ENCODE measurements at regions not wholly inside any gene's neighbourhood (a gene's known extent, or its start where the extent isn't known, plus 50 kb on each side); places are given as distances from the start of the nearest gene placed in this dataset.
"Not testable (repeated sequence)": the region's sequence is repeated elsewhere in the genome, so short reads cannot be mapped to it uniquely, and the experiment has no call there.

DNA sequence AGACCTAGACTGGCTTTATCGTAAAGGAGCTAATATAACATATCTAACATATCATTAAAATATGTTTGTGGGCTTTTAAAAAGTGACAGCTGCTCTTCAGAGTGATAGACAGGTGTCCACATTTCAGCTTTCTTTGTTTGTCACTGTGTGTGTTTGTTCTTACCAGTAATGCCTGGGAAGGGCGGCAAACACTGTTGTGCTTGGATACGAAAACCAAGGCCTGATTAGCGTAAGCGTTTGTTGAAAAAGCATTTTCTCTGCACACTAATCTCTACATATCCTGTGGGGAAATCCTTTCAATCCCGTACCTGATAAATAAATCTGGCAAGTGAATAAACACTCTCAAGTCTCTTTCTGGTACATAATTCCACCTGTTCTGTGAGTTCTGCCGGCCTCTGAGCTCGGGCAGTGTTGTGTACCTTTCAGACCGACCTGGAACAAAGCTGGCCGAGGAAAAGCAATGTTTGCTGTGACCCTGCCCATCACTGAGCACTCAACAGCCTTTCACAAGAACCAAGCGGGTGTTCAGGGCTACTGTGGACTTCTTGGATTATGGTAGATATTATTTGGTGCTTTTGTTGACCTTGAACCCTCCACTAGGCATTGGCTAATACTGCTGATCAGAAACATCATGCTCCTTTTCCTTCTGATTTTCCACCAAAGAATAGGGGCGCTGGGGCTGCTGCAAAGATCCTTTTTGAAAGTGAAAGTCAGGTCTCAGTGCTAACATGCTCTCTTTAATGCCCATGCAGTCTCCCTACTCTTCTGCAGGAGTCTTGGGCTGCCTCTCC lies 100.4 kb downstream of the CD83 start:
- no peak for DNase-seq

DNA sequence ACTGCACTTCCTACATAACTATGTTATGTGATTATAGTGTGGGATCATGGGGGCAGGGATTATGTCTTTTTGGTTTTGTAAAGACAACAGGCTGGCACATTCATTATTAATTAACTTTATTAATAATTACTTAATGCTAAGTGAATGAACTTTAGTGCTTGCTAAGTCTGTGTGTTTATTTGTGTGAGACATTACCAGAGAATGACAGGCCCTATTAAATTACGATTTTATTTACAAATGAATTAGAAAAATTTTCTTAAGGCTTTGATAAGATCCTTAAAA lies 100.9 kb downstream of the CD83 start:
- no peak for DNase-seq

DNA sequence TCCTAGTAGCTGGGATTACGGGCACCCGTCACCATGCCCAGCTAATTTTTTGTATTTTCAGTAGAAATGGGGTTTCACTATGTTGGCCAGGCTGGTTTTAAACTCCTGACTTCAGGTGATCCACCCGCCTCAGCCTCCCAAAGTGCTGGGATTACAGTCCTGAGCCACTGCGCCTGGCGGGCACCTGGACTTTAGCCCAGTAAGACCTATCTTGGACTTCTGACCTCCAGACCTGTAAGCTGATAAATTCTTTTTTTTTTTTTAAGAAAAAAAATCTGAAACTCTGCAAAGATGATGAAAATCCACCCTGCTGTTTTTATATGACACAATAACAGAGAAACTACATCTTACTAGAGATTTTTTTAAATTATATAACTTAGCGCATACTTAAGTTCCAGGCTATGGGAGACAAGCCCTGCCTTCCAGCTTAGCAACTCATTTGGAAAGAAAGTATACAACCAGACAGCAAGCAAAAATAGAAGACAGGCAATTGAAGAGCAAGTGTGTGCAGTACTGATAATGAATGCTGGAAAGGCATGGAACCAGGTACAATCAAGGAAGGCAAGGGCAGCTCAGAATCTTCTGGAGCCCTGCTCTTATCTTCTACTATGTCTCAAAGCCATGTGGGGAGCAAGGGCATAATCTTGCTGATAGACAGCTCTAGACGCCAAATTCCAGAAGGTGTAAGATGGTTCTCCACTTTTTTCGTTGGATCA lies 104.2 kb downstream of the CD83 start:
- DNase-seq: no peak

DNA sequence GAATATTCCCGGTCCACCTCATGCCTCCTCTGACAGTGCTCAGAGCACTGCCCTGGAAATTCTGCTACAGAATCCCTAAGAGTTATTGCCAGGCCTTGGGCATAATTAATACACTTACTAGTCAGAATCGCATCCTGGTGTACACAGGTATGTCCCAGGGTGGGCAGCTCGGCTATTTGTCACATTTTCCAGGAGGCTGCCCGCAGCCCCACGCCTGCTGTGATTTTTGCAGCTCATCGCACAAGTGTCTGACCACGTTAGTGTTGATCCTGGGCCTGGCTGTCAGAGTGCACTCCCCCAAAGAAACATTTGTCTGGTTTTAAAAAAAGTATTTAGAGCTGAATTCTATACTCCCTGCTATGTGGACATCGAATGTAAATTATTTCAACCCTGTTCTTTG lies 105.4 kb downstream of the CD83 start:
- no peak for DNase-seq

DNA sequence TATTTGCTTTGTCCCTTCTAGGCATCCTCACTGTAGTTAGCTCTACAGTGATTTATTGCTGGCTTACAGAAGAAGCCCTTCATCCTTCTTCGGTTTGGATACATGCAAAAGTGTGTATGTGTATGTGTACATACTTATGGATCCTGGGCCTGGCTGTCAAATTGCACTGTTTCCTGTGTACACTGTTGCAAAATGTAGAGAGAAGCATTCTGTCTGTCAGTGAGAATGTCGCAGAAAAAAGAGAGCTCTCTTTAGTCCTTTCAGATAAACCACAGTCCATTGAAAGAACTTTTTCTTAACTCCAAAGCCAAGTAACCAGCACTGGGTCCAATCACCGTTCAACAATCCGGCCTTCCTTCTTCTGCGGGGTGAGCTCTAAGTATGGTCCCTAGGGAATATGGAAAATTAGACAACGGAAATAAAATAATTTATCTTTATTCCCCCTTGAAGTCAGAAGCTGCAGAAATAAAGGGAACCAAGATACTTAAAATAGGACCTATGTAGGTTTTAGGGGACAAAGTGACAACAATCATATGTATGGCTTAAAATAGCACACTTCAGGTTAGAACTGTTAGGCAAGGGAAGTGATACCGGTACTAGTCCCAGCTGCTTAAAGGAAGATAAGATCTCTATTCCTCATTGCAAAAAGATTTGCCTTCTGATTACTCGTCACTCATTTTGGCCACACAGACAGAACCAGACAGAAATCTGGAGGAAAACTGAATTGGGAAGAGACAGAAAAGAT lies 107.0 kb downstream of the CD83 start:
- DNase-seq: no peak

DNA sequence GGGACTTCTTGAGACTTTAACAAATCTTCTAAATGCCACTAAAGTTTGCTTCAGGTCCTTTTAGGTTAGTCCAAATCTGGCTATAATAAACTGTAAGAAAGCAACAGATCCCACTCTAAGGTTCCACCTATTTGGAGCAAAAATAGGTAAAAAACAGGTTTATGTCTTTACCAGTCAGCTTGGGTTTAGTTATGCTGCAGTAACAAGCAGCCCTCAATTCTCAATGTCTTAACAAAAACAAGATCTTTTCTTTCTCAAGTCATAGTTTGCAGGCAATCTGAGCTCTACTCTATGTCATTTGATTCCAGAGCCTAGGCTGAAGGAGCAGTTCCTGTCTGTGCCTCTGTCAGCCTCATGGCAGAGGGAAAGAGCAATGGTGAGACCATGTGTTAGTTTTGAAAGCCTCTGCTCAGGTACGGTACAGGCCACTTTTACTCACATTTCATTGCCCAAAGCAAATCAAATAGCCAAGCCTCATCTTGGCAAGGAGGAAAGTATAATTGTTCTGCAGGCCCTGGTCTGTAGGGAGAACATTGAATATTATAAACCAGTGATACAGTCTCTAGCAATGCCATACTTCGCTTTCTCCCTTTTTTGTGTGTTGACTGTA lies 108.6 kb downstream of the CD83 start:
- DNase-seq: no peak

DNA sequence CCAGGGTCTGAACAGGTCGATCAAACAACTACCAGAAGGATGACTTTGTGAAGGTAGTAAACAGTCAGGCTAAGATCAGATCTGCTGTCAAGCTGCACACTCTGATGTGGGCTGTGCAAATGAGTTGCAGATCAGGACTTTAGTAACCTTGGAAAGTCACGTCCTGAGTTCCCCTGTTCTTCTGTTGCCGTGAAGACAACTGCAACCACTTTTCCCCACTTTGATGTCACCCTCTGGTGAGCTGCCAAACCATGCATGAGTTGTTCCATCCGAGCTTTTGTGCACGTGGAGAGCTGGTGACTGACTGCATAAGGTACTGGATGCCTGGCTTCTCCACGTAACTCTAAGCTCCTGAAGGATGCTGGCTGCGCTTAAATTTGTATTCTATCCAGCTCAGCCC lies 111.0 kb downstream of the CD83 start:
- no peak for DNase-seq

DNA sequence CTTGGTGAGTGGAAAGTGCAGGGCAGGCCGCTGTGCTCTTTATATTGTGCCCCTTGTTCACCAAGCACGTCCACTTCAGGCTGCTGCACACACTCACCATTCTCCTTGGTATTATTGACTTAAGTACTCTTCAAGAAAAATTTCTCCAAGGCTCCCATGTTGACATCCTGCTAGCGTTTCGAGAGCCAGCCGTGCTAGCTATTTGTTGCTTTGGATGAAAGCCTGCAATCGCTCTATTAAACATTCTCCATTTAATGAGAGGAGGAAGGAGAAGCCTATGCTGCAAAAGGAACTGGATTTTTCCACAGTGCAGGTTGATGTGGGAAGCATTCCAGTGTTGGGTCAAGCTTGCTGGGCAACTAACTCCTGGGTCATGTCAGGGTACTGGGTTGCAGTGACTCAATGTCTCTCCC lies 113.5 kb downstream of the CD83 start:
- DNase-seq: peak; percentile 48

DNA sequence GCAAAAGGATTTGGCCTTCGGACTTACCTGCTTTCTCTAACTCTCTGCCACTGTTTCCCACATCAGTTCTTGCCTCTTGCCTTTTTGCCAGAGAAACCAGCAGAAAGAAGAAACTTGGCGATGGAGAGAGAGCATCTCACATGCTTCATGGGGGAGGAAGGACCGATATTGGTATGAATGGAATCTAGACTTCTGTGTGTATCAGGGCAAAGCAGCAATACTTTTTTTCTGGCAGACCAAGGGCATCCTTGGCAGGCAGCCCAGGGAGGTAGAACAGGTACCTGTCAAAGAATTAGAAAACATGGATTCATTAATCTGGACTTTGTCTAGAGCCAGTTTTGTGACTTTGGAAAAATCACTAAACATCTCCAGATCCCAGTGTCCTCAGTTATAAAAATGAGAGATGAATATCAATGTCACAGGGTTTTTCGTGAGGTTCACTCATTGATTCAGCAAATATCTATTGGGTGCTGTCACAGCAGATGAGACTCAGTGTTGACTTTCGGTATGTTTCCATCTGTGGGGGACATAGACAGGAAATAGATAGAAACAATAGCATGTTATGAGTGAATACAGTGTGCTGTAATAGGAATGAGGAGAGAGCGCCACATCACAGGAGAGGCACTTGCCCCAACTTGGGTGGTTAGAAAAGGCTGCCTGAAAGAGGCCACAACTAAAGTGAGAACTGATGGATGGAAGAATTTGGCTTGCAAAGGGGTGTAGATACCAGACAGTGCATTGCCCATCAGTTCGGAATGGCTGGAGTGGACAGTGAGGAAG lies 114.1 kb downstream of the CD83 start:
- DNase-seq: no peak

DNA sequence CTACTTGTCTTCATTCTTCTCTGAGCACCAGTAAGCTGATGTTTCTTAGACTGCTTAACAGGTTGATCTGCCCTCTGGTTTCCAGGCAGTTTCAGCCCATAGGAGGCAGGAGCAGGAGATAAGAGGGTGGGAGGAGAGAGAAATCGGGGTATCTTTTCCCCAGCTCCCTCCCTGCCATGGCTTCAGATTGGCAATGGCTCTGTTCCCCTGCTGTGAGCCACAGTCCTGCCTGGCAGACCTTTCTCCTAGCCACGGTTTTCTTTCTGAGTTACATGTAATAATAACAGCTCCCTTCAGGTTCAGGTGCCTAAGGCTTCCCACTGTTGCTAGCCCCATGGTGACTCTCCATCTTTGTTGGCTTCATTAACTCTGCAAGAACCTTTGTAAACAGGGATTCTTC lies 115.3 kb downstream of the CD83 start:
- DNase-seq: no peak

DNA sequence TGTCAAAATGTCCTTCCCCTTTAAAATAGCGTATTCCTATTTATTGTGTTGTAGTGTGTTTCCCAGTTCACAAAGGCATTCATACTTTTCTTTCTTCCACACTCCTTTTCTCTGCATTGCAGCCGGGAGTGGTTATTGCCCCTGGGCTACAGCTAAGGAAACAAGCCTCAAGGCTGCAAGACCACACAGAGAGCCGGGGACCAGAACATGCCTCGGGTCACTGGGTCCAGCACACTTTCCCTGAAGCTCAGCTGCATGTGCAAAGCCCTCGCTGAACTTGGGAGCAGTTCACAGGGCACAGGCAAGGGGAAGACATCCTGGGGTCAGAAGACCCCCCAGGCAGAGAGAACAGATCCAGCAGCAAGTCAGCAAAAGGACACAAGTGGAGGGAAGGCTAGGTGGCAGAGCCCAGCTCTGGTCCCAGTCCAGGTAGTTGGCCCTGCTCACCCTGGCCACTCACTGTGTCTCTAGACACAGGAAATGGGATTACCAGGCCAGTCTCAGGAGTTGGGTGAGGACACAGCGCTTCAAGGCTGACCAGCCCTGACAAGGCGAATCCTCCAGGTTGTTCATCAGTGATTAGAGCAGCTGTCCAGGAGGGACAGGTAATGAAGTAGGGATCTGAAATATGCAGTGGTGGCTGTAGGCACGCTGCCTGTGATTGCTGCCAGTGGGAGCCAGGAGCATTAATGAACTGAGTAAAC lies 118.2 kb downstream of the CD83 start:
- no peak for DNase-seq

DNA sequence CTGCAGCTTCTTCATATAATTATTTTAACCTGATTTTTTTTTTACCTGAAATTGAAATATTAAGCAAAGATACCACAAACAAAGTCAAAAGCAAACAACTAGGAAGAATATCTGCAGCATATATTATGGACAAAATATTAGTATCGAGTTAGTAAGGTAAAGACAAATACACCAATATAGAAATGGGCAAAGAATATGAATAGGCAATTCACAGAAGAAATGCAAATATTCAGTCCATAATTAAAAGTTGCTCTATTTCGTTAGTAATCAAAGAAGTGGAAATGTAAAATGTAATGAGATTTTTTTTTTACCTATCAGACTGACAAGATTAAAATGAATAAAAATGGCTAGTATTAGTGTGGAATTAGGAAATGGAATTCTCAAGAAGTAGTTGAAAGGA lies 121.5 kb downstream of the CD83 start:
- DNase-seq: no peak

DNA sequence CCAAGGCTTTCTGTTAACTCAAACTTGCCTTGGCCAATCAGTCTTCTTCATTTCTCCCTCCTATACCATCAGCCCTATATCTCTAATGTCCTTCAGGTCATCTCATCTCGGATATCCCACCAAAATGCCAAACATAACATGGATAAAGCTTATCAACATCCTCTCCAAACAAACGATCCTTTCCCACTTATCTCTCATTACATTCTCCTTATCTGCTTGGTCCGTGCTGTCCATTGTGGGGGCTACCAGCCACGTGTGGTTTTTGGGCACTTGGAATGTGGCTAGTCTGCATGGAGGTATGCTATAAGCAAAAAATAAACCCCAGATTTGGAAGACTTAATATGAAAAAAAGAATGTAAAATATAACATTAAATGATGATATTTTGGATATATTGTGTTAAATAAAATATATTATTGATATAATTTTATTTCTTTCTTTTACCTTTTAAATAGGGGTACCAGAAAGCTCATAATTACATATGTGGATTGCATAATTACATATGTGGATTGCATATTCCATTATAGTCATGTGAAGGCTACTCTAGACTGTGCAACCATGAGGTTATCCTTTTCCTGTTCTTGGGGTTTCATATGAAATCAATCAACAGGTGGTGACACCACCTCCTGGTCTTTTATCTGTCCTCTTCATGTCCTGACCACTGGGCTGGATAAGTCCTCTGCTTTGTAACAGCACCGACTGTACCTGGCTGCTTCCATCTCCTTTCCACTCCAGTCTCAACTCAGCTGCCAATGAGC lies 123.0 kb downstream of the CD83 start:
- DNase-seq: no peak

DNA sequence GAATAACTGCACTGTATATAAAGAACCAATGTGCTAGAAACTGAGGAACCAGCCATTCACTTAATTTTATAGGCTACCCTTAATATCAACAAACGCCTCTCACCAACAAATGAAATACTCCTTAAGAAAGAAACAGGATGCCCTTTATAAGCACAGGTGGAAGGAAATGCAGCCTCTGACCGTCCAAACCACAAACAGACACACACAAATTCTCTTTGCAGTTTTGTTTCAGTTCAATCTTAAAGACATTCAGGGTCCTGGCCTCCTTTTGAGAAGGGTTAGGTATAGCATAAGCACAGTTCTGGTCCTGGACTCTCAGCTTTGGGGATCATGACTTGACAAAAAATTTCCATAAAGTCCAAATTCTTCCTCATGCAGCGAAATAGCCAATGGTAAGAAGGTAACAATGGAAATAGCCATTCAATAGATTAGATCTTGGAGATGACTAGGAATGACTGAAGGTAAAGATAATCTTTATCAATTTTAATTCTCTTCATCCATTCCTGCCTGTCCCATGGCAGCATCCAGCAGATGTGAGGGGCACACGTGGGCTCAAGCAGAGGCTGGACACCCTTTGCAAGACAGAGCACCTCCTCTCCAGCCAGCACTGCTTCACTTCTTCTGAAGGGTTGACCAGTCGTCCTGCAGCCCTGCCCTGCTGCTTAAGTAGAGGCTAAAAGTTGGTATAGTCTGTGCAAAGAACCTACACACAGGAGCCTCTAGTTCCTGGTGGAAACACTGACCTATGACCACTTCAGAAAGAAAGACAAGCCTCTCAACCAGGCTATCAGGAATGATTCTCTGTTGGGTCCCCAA lies 123.9 kb downstream of the CD83 start:
- no peak for DNase-seq

DNA sequence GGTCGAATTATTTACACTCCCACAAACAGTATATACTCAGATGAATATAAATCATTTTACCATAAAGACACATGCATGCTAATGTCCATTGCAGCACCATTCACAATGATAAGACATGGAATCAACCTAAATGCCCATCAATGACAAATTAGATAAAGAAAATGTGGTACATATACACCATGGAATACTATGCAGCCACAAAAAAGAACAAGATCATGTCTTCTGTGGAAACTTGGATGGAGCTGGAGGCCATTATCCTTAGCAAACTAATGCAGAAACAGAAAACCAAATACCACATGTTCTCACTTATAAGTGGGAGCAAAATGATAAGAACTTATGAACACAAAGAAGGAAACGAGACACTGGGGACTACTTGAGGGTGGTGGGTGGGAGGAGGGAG lies 125.3 kb downstream of the CD83 start:
- DNase-seq: not testable (repeated sequence)

DNA sequence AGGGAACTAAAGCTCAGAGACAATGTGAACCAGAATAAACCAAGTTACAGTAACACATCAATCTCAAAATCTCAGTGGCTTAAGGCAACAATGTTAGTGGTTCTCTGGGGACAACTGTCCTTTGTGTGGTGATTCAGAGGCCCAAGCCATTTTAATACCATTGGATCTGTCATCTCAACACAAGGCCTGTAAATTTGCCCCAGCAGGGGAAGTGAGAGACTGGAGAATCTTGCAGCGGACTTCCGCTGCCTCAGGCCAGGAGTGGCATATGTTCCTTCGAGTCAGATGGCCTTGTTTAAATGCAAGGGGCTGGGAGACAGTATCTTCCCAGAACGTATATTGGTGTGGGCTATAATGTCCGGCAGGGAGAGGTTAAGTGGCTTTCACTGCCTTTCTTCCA lies 126.0 kb downstream of the CD83 start:
- DNase-seq: no peak

DNA sequence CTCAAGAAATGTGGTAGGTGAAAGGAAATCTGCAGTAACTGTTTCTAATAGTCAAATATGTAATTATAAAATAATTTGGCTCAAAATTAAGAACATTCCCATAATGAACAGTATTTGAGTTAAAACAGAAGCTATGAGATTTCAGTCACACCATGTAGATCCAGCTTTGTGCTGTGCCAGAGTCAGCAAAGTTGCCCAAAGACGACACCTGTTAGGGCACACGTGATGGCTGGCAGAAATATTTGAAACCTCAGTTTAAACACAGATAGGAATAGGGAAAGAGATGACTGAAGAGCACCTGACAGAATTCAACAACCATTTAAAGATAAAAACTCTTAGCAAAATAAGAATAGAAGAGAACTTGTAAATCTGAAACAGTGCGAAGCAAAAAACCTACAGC lies 129.3 kb downstream of the CD83 start:
- no peak for DNase-seq

DNA sequence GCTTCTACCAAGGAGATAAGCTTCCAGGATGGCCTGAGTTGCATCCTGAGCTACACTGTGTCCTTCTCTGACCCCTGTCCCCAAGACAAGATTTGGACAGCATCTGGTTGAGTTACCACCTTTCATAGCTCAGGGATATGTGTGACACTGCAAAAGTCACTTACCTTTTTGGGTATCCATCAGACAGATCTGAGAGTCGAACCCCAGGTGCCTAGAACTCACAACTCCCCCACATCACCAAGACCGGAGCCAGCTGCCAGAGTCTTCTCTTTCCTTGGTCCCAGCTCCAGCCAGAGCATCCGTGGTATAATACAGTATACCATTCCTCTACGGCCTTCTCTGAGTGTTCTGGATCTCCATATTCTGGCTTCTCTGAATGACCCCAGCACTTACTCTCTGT lies 133.0 kb downstream of the CD83 start:
- DNase-seq: no peak

DNA sequence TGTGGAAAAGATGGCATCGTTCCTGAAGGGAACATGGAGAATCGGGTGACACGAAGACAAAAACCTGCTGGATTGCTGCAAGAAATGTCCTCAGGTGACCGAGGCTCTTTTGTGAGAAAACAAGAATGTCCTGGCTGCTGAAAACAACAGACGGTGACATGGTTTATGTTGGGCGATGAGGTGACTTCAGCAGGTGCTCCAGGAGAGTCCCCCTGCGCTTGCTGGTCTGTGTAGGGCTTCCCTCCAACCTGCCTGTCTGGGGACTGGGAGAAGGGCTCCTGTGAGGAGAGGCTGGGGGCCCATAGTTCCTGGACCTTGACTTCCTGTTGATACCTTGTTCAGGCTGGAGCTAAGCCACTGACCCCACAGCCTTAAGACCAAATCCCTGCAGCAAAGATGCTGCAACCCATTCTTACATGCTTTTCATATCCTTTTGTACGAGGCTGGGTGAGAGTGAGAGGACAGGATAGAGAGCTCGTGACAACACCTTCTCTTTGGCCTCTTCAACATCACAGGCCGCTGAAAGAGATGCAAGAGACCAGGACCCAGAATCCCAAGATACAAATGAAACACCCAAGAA lies 134.8 kb downstream of the CD83 start:
- DNase-seq: no peak

All from right lung (tissue), 2 donors.